ENCODE measurements at regions not wholly inside any gene's neighbourhood (a gene's known extent, or its start where the extent isn't known, plus 50 kb on each side); places are given as distances from the start of the nearest gene placed in this dataset.

DNA sequence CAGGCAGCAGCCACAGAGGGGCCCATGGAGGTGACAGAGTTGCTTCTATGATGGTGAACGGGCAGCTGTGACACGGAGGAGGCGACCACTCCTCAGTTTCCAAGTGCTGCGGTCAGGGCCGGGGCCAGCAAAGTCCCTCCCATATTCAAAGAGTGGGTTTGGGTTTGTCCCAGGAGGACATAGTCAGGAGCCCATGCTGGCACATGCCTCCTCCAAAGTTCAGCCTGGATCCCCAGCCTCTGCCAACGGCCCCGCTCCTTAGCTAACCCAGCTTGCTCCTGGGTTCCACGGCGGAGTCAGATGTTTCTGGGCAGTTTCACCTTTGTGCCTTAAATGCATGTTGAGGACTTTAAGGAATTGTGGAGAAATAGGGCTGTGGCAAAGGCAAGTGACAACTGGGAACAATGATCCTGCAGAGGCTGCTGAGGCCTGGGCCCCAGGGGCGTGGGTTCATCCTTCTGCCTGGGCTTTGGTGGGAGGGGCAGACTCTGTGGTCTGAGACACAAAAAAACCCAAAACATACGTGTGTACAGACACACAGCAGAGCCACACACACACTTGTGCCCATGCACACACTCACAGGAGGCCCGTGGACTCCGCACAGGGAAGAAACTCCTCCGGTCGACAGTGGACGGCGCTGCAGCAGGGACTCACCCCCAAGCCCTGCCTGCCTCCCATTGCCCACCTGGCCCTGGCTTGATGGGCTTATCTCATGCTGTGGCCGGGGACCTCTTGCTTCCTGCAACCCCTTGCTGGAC, 399.4 kb downstream of the TMEM121 start:
- TF ChIP-seq, protein P1, sequence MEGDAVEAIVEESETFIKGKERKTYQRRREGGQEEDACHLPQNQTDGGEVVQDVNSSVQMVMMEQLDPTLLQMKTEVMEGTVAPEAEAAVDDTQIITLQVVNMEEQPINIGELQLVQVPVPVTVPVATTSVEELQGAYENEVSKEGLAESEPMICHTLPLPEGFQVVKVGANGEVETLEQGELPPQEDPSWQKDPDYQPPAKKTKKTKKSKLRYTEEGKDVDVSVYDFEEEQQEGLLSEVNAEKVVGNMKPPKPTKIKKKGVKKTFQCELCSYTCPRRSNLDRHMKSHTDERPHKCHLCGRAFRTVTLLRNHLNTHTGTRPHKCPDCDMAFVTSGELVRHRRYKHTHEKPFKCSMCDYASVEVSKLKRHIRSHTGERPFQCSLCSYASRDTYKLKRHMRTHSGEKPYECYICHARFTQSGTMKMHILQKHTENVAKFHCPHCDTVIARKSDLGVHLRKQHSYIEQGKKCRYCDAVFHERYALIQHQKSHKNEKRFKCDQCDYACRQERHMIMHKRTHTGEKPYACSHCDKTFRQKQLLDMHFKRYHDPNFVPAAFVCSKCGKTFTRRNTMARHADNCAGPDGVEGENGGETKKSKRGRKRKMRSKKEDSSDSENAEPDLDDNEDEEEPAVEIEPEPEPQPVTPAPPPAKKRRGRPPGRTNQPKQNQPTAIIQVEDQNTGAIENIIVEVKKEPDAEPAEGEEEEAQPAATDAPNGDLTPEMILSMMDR (conservative IDR thresholded peaks at IDR 0.05; ENCODE audit: low read depth, low read length): no peak
- TF ChIP-seq EZH2phosphoT487 (IDR thresholded peaks at IDR 0.05; ENCODE audit: borderline replicate concordance, low read length): no peak
